MCF 10A (cell line): ENCODE measurements at regions not wholly inside any gene's neighbourhood (a gene's known extent, or its start where the extent isn't known, plus 50 kb on each side); places are given as distances from the start of the nearest gene placed in this dataset.

Source experiments
- BruUV-seq: library from RNA; stranded (reverse); fragments of 400-500 nt; replicated peaks from 2 replicates; lab custom pipeline; 2021; lab: Mats Ljungman, UMichigan
- CTCF ChIA-PET: fragments of 300-600 bp; sonication (Branson Sonifier 250); formaldehyde crosslinking; extraction: SDS; loops from one replicate; lab custom pipeline; 2021; ENCODE audit warnings: antibody characterized with exemption, inconsistent platforms; lab: Yijun Ruan, JAX
- POLR2A ChIA-PET: fragments of 300-600, 350-650 bp; sonication (Branson Sonifier 250); formaldehyde crosslinking; extraction: SDS; loops from one replicate; lab custom pipeline; 2020; ENCODE audit warnings: antibody characterized with exemption, inconsistent platforms; lab: Yijun Ruan, JAX
- DNase-seq: peaks from one replicate; pipeline ENCODE4 v3.0.0-alpha.2; 2018; ENCODE audit not compliant: unreplicated experiment
- H3K27ac Mint-ChIP-seq: one replicate; pipeline ENCODE4 v1.8.0; 2022; ENCODE audit warnings: mild to moderate bottlenecking, low read depth, mixed read lengths; ENCODE audit not compliant: unreplicated experiment
- H3K27me3 Mint-ChIP-seq: one replicate; pipeline ENCODE4 v1.8.0; 2022; ENCODE audit warnings: mixed read lengths; ENCODE audit not compliant: insufficient read depth, unreplicated experiment
- H3K36me3 Mint-ChIP-seq: one replicate; pipeline ENCODE4 v1.8.0; 2022; ENCODE audit warnings: mild to moderate bottlenecking, moderate library complexity, mixed read lengths; ENCODE audit not compliant: insufficient read depth, unreplicated experiment
- H3K4me1 Mint-ChIP-seq: one replicate; pipeline ENCODE4 v1.8.0; 2022; ENCODE audit warnings: mixed read lengths; ENCODE audit not compliant: insufficient read depth, unreplicated experiment
- H3K4me3 Mint-ChIP-seq: one replicate; pipeline ENCODE4 v1.8.0; 2022; ENCODE audit warnings: mild to moderate bottlenecking, moderate library complexity, mixed read lengths; ENCODE audit not compliant: unreplicated experiment
- H3K9me3 Mint-ChIP-seq: one replicate; pipeline ENCODE4 v1.8.0; 2022; ENCODE audit warnings: mixed read lengths; ENCODE audit not compliant: unreplicated experiment
- CTCF ChIP-seq: fragments of 200-600 bp; IDR thresholded peaks from one replicate; pipeline ENCODE4 v1.8.0; 2022; ENCODE audit warnings: antibody characterized with exemption, mild to moderate bottlenecking; ENCODE audit not compliant: unreplicated experiment
- intact Hi-C: fragments of 100-400 bp; cut with micrococcal nuclease; formaldehyde crosslinking; loops from 2 replicates; pipeline ENCODE4 v1.14.1; 2022

- Mint-ChIP-seq H3K27ac (no peak overlapping the region), H3K9me3 (no peaks in the 10 kb centered on the region), H3K4me3 (no peak overlapping the region), H3K36me3 (no peaks in the 10 kb centered on the region), H3K4me1 (no peaks in the 10 kb centered on the region), H3K27me3 (no peaks in the 10 kb centered on the region)
- no peak for DNase-seq
- BruUV-seq: no TSS peak
- TF ChIP-seq CTCF: no peak
- CTCF ChIA-PET: no interaction called here
- intact Hi-C loops: no loop called here
- POLR2A ChIA-PET: interaction anchor here (0.7 to 1.0 kb wide), 2 partner anchors 10 to 35 kb away, joined by 3 read pairs; no protein-coding TSS in a partner anchor
These were observed 173.5 kb downstream of the ALG10B start for GRCh38 chr12:38490073-38490472.

GRCh38 chr12:38490941-38491340, 174.4 kb downstream of the ALG10B start:
- no peaks in the 10 kb centered on the region for H3K4me1 Mint-ChIP-seq
- ChIA-PET POLR2A (interaction anchor here (0.7 to 1.7 kb wide), 2 partner anchors 14 to 16 kb away, joined by 3 to 4 read pairs; no protein-coding TSS in a partner anchor), CTCF (no interaction called here)
- no peaks in the 10 kb centered on the region for H3K27me3 Mint-ChIP-seq
- no peak overlapping the region for H3K27ac Mint-ChIP-seq
- H3K4me3 Mint-ChIP-seq: no peak overlapping the region
- BruUV-seq: no TSS peak
- TF ChIP-seq CTCF: no peak
- DNase-seq: no peak
- no peaks in the 10 kb centered on the region for H3K36me3 Mint-ChIP-seq
- intact Hi-C loops: no loop called here
- no peaks in the 10 kb centered on the region for H3K9me3 Mint-ChIP-seq

GRCh38 chr12:38501481-38501880, 184.9 kb downstream of the ALG10B start:
- POLR2A ChIA-PET: no interaction called here
- no peak for TF ChIP-seq CTCF
- no peaks in the 10 kb centered on the region for H3K27me3 Mint-ChIP-seq
- intact Hi-C loops: no loop called here
- H3K9me3 Mint-ChIP-seq: no peaks in the 10 kb centered on the region
- CTCF ChIA-PET: no interaction called here
- H3K4me1 Mint-ChIP-seq: no peaks in the 10 kb centered on the region
- no peak overlapping the region for H3K4me3 Mint-ChIP-seq
- no TSS peak for BruUV-seq
- H3K36me3 Mint-ChIP-seq: no peaks in the 10 kb centered on the region
- H3K27ac Mint-ChIP-seq: no peak overlapping the region
- no peak for DNase-seq

GRCh38 chr12:38501991-38502390, 185.4 kb downstream of the ALG10B start:
- H3K4me3 Mint-ChIP-seq: no peak overlapping the region
- intact Hi-C loops: no loop called here
- no TSS peak for BruUV-seq
- no peaks in the 10 kb centered on the region for H3K4me1 Mint-ChIP-seq
- no peaks in the 10 kb centered on the region for H3K36me3 Mint-ChIP-seq
- H3K27ac Mint-ChIP-seq: no peak overlapping the region
- no peaks in the 10 kb centered on the region for H3K27me3 Mint-ChIP-seq
- peak; percentile 43 for DNase-seq
- POLR2A ChIA-PET: no interaction called here
- CTCF ChIA-PET: no interaction called here
- H3K9me3 Mint-ChIP-seq: no peaks in the 10 kb centered on the region
- TF ChIP-seq CTCF: no peak
